Activated T-helper 1 cell treated with anti-CD3 and anti-CD28 coated beads, Interleukin-12 subunit alpha, Interleukin-12 subunit beta, Interleukin-2, Interleukin-4 antibody, amounts not matched to agents 30 ng/mL and 10 ng/mL and 1 ng/mL, durations not matched to agents 14 hours and 24 hours and 36 hours (primary cell): ENCODE measurements at regions not wholly inside any gene's neighbourhood (a gene's known extent, or its start where the extent isn't known, plus 50 kb on each side); places are given as distances from the start of the nearest gene placed in this dataset.

Experiments used
- DNase-seq: peaks from one replicate; pipeline ENCODE4 v3.0.0; 2021; ENCODE audit warnings: low spot score
- H3K27ac Mint-ChIP-seq: one replicate; pipeline ENCODE4 v1.8.0; 2021; ENCODE audit warnings: mild to moderate bottlenecking, mixed read lengths
- H3K27me3 Mint-ChIP-seq: one replicate; pipeline ENCODE4 v1.8.0; 2022; ENCODE audit warnings: mild to moderate bottlenecking, moderate library complexity, mixed read lengths; ENCODE audit not compliant: insufficient read depth
- H3K36me3 Mint-ChIP-seq: one replicate; pipeline ENCODE4 v1.8.0; 2021; ENCODE audit warnings: low read depth, mixed read lengths
- H3K4me1 Mint-ChIP-seq: one replicate; pipeline ENCODE4 v1.8.0; 2021; ENCODE audit warnings: low read depth, mixed read lengths
- H3K4me3 Mint-ChIP-seq: one replicate; pipeline ENCODE4 v1.8.0; 2021; ENCODE audit warnings: mild to moderate bottlenecking, moderate library complexity, mixed read lengths
- H3K9me3 Mint-ChIP-seq: one replicate; pipeline ENCODE4 v1.8.0; 2021; ENCODE audit warnings: mixed read lengths
- intact Hi-C: fragments of 100-400 bp; cut with micrococcal nuclease; formaldehyde crosslinking; loops from one replicate; pipeline ENCODE4 v1.15.1; 2024

DNA sequence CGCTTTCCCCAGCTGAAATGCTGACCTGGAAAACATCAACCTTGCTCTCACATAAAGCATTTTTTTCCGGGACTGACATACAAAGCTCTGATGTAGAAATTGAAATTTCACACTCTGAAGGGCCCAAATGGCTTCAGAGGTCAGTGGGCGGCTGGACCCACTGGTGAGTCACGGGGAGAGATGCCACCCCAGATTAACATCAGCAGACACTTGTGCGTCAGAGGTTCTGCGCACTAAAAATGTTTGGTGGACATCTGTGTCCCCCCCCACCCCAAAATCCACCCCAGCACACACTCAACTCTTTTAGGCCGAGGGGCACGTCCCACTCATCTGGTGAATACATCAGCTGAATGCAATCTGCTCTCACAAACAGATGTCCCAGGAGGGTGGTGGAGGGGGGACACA, 208.9 kb downstream of the ASB1 start:
- Mint-ChIP-seq H3K27ac (no peak overlapping the region), H3K4me3 (no peak overlapping the region), H3K36me3 (no peaks in the 10 kb centered on the region), H3K27me3 (peaks cover 2% of the 10 kb centered on the region), H3K4me1 (no peaks in the 10 kb centered on the region), H3K9me3 (no peaks in the 10 kb centered on the region)
- intact Hi-C loops = no loop called here
- no peak for DNase-seq

- Mint-ChIP-seq H3K36me3 (no peaks in the 10 kb centered on the region), H3K9me3 (no peaks in the 10 kb centered on the region), H3K27ac (no peak overlapping the region), H3K4me3 (no peak overlapping the region), H3K27me3 (peaks cover 2% of the 10 kb centered on the region), H3K4me1 (no peaks in the 10 kb centered on the region)
- no peak for DNase-seq
- intact Hi-C loops = no loop called here
Measured at GRCh38 chr2:238636269-238637073, 209.7 kb downstream of the ASB1 start.

- Mint-ChIP-seq H3K4me3 (no peak overlapping the region), H3K27me3 (peaks cover 2% of the 10 kb centered on the region), H3K9me3 (no peaks in the 10 kb centered on the region), H3K4me1 (no peaks in the 10 kb centered on the region), H3K36me3 (no peaks in the 10 kb centered on the region), H3K27ac (no peak overlapping the region)
- DNase-seq = no peak
- intact Hi-C loops = no loop called here
Measured at GRCh38 chr2:238638100-238638981, 209.5 kb upstream of the TWIST2 start.

- Mint-ChIP-seq H3K36me3 (no peaks in the 10 kb centered on the region), H3K27ac (no peak overlapping the region), H3K27me3 (peaks cover 2% of the 10 kb centered on the region), H3K4me1 (peaks cover 6% of the 10 kb centered on the region), H3K9me3 (no peaks in the 10 kb centered on the region), H3K4me3 (no peak overlapping the region)
- DNase-seq = no peak
- intact Hi-C loops = no loop called here
Measured at GRCh38 chr2:238638982-238639628, 208.8 kb upstream of the TWIST2 start.

DNA sequence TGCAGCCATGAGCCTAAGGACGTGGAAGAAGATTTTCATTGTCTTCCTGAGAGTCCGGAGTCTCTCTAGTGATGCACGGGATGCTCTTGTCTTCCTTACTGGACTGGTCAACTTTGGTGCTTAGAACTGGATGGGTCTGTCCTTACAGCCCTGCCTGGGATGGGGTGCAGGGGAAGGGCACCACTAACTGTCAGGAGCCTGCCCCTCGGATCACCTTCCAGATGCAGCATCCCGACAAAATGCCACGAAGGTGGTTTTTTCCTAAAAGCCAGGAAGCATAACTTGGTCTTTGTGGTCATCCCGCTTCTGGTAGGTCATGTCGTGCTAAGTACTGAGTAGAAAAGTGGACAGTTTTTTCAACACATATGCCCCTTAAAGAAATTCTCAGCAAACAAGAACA, 207.4 kb upstream of the TWIST2 start:
- peaks cover 14% of the 10 kb centered on the region for H3K4me1 Mint-ChIP-seq
- no peaks in the 10 kb centered on the region for H3K36me3 Mint-ChIP-seq
- no peaks in the 10 kb centered on the region for H3K9me3 Mint-ChIP-seq
- peaks cover 2% of the 10 kb centered on the region for H3K27me3 Mint-ChIP-seq
- no peak overlapping the region for H3K4me3 Mint-ChIP-seq
- intact Hi-C loops = no loop called here
- no peak overlapping the region for H3K27ac Mint-ChIP-seq
- no peak for DNase-seq

GRCh38 chr2:238642973-238643372, 204.9 kb upstream of the TWIST2 start:
- Mint-ChIP-seq H3K27ac (no peak overlapping the region), H3K36me3 (no peaks in the 10 kb centered on the region), H3K4me3 (no peak overlapping the region), H3K9me3 (no peaks in the 10 kb centered on the region), H3K4me1 (peaks cover 14% of the 10 kb centered on the region), H3K27me3 (peaks cover 2% of the 10 kb centered on the region)
- DNase-seq = no peak
- intact Hi-C loops = no loop called here

DNA sequence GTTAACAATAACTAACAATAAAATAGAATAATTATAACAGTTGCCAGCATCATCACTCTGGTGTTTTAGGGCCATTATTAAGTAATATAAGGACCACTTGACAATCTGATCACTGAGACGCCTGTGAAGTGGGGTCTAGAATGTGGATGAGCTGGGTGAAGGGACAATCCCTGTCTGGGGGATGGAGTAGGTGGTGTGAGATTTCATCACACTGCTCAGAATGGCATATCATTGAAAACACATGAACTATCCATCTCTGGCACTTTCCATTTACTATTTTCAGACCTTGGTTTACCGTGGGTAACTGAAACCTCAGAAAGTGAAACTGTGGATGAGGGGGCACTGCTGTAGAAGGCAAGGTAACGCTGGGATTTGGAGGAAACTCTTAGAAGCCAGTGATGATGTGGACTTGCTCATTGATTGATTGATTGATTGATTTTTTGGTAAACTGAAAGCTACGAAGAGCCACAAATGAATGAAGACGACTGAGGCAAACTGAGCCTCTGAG, 204.4 kb upstream of the TWIST2 start:
- no peak for DNase-seq
- intact Hi-C loops = no loop called here
- H3K4me1 Mint-ChIP-seq = peaks cover 14% of the 10 kb centered on the region
- no peak overlapping the region for H3K27ac Mint-ChIP-seq
- no peaks in the 10 kb centered on the region for H3K36me3 Mint-ChIP-seq
- no peak overlapping the region for H3K4me3 Mint-ChIP-seq
- H3K27me3 Mint-ChIP-seq = peaks cover 2% of the 10 kb centered on the region
- H3K9me3 Mint-ChIP-seq = no peaks in the 10 kb centered on the region

GRCh38 chr2:238644095-238645081, 203.5 kb upstream of the TWIST2 start:
- DNase-seq = no peak
- Mint-ChIP-seq H3K36me3 (no peaks in the 10 kb centered on the region), H3K4me3 (no peak overlapping the region), H3K27me3 (peaks cover 2% of the 10 kb centered on the region), H3K9me3 (no peaks in the 10 kb centered on the region), H3K4me1 (peaks cover 14% of the 10 kb centered on the region), H3K27ac (no peak overlapping the region)
- intact Hi-C loops = no loop called here

- intact Hi-C loops = no loop called here
- Mint-ChIP-seq H3K4me1 (peaks cover 14% of the 10 kb centered on the region), H3K4me3 (no peak overlapping the region), H3K9me3 (no peaks in the 10 kb centered on the region), H3K27me3 (no peaks in the 10 kb centered on the region), H3K27ac (no peak overlapping the region), H3K36me3 (no peaks in the 10 kb centered on the region)
- DNase-seq = no peak
Measured at GRCh38 chr2:238645095-238645494, 202.8 kb upstream of the TWIST2 start.

- Mint-ChIP-seq H3K4me3 (no peak overlapping the region), H3K27me3 (no peaks in the 10 kb centered on the region), H3K27ac (no peak overlapping the region)
Measured at GRCh38 chr2:238645716-238646115, 202.2 kb upstream of the TWIST2 start.

DNA sequence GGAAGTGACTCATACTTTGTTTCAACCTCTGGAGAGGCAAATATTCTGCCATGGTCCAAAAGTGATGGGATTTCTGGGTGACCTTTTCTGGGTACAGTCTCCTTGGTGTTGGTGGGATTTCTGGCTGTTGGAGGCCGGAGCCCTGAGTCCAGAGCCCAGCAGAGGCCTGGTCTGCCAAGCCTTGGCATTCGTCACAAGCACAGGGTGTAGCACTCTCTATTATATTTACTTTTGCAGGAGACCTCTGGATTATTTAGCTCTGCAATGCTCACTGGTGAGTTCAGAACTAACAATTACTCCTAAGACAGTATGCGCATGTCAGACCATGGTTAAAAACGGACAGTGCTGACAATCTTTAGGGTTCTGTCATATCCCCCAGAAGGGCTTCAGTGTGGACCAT, 201.6 kb upstream of the TWIST2 start:
- Mint-ChIP-seq H3K36me3 (no peaks in the 10 kb centered on the region), H3K27ac (no peak overlapping the region), H3K4me1 (peaks cover 14% of the 10 kb centered on the region), H3K9me3 (no peaks in the 10 kb centered on the region), H3K27me3 (no peaks in the 10 kb centered on the region), H3K4me3 (no peak overlapping the region)
- intact Hi-C loops = no loop called here
- no peak for DNase-seq

More at GRCh38 chr2:238645716-238646115, 202.2 kb upstream of the TWIST2 start:
- DNase-seq = no peak
- intact Hi-C loops = no loop called here
- Mint-ChIP-seq H3K36me3 (no peaks in the 10 kb centered on the region), H3K9me3 (no peaks in the 10 kb centered on the region), H3K4me1 (peaks cover 14% of the 10 kb centered on the region)

GRCh38 chr2:238646803-238647202, 201.1 kb upstream of the TWIST2 start:
- Mint-ChIP-seq H3K4me1 (peaks cover 14% of the 10 kb centered on the region), H3K36me3 (no peaks in the 10 kb centered on the region), H3K9me3 (no peaks in the 10 kb centered on the region), H3K27ac (no peak overlapping the region), H3K4me3 (no peak overlapping the region), H3K27me3 (no peaks in the 10 kb centered on the region)
- DNase-seq = no peak
- intact Hi-C loops = no loop called here
